ENCODE measurements at regions not wholly inside any gene's neighbourhood (a gene's known extent, or its start where the extent isn't known, plus 50 kb on each side); places are given as distances from the start of the nearest gene placed in this dataset.
"Not testable (repeated sequence)": the region's sequence is repeated elsewhere in the genome, so short reads cannot be mapped to it uniquely, and the experiment has no call there.

DNA sequence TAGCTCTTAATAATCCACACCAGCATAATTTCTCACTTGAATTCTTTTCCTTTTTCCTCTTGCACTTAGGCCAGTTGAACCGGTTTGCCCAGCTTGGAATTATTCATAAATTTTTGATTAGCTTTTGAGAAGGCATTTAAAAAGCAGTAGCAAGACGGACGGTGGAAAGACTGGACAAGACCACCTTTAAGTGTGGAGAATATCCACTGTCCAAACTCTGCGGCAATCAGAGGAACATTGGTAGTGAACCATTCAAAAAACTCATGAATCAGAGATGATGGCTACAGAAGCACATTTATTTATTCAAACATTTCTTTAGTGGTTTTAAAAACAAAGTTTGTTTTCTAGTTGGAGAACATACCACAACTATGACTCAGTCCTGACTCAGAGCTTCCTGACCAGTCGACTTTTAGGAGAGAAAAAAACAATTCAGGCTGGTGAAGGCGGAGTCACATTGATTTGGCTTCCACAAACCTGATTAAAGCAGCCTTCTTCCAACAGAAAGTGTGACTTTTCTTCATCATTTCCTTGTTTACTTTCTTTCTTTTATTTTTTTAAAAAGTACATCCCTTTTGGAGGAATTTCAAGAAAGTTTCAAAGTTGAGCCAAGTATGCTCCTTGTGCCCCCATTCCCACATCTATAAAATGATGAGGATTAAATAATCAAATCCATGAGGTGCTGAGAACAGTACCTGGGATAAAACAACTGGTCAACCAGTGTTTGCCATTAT lies 128.8 kb downstream of the ADSS2 start:
- peak; percentile 98 for DNase-seq (ENCODE audit: low spot score)

DNA sequence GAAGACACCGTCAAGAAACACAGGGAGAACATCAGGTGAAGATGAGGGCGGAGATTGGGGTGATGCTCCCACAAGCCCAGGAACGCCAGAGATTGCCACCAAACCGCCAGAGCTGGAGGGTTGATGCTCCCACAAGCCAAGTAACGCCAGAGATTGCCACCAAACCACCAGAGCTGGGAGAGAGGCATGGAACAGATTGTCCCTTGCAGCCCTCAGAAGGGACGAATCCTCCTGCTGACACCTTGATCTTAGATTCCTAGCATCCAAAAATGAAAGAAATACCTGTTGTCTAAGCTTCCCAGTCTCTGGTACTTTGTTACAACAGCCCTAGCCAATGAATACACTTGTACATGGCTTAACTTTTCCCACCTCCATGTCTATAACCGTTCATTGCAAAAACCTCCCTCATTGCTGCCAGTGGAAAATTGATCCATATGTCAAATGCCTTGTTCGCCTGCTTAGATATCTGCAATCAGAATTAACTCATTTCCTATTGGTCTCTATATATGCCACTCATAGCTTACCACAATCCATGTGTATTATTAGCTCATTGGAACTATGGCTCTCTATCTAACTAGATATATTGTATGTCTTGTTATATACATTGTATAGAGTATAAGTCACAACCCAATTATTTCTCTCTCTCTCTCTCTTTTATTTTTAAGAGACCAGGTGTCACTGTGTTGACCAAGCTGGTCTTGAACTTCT lies 127.4 kb downstream of the ADSS2 start:
- DNase-seq (ENCODE audit: low spot score): no peak

GRCh38 chr1:244325056-244325758 lies 126.5 kb downstream of the ADSS2 start:
- no peak for DNase-seq (ENCODE audit: low spot score)

- no peak for DNase-seq (ENCODE audit: low spot score)
These were observed 125.0 kb downstream of the ADSS2 start for GRCh38 chr1:244326757-244327156.

GRCh38 chr1:244327533-244327932 lies 124.2 kb downstream of the ADSS2 start:
- DNase-seq (ENCODE audit: low spot score): no peak

DNA sequence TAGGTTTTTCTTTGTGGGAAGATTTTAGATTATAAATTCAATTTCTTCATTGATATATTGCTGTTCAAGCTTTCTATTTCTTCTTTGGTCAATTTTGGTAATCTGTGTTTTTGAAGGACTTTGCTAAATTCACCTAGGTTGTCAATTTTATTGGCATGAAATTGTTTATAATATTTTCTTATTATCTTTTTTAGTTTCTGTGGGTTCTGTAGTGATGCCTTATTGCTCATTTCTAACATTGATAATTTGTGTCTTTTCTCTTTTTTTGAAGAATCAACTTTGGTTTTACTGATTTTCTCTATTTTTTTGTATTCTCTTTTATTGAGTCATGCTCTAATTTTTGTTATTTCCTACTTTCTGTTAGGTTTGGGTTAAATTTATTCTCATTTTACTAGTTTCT lies 123.2 kb downstream of the ADSS2 start:
- no peak for DNase-seq (ENCODE audit: low spot score)

DNA sequence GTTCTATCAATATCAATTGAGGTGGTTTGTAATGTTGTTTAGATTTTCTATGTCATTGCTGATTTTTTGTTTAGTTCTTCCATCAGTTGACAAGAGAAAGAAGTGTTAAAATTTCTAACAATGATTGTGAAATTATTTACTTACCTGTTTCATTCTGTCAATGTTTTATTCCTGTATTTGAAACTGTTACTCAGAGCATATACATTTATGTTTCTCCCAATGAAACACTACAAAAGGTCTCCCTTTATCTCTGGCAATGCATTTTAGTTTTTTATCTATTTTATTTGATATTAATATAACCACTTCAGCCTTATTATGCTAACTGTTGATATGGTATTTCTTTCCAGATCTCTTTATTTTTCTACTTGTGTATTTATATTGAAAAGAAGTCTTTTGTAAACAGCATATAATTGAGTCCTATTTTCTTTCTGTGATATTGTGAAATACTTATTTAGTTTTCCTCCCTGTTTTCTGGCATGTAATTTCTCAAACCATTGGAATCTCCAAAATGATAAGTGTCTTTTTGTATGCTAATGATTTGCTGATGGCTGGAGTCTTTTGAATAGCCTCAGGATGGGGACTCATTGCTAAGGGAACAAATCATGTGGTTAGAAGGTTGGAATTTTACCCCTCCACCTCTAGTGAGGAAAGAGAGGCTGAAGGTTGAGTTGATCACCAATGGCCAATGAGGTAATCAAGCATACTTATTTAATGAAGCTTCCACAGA lies 122.0 kb downstream of the ADSS2 start:
- DNase-seq (ENCODE audit: low spot score): no peak

GRCh38 chr1:244330318-244330625 lies 121.4 kb downstream of the ADSS2 start:
- no peak for DNase-seq (ENCODE audit: low spot score)

DNA sequence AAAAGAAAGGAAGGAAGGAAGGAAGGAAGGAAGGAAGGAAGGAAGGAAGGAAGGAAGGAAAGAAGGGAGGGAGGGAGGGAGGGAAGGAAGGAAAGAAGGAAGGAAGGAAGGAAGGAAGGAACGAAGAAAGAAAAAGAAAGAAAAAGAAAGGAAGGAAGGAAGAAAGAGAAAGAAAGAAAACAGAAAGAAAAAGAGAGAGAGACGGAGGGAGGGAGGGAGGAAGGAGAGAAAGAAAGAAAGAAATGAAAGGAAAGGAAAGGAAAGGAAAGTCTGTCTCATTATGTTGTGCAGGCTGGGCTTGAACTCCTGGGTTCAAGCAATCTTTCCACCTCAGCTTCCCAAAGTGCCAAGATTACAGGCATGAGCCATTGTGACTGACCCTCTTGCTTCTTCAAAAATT lies 118.9 kb downstream of the ADSS2 start:
- not testable (repeated sequence) for DNase-seq (ENCODE audit: low spot score)

- not testable (repeated sequence) for DNase-seq (ENCODE audit: low spot score)
These were observed 117.4 kb downstream of the ADSS2 start for GRCh38 chr1:244334315-244334714.

- not testable (repeated sequence) for DNase-seq (ENCODE audit: low spot score)
These were observed 116.9 kb downstream of the ADSS2 start for GRCh38 chr1:244334842-244335241.

DNA sequence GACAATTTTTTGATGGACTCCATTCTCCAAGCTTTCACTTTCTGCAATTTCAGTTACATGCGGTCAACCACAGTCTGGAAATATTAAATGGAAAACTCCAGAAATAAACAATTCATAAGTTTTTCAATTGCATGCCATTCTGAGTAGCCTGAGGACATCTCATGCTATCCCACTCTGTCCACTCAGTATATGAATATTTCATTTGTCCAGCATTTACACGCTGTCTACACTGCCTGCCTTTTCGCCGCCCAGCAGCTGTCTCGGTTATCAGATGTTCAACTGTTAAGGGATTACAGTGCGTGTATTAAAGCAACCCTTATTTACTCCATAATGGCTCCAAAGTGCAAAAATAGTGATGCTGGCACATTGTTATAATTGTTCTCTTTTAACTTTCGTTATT lies 116.3 kb downstream of the ADSS2 start:
- DNase-seq (ENCODE audit: low spot score): peak; percentile 35

DNA sequence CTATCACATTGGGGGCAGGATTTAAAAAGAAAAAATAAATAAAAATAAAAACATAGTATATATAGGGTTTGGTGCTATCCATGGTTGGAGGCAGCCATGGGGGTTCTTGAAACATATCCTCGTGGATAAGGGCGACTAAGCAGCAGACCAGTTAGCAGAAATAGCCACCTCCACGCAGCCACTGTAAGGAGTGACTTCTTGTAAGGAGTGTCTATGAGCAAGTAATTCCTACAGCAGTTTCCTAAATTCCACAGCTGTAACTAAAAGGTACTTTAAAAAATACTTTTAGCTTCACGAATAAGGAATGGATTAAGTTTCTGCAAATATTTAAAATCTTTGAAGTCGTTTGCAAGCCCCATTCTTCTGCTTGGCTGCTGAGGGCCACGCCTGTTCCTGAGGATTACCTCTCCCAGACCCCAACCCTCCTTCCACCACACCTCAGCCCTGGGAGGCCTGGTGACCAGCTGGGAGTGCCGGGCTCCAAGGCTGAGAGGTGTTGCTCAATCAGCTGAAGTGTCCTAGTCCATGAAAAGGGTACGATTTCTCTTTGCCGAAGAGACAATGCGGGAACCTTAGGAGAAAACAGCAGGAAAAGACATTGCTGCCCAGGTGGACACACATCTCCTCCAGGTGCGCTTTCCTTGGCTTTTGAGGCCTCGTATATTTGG lies 115.3 kb downstream of the ADSS2 start:
- no peak for DNase-seq (ENCODE audit: low spot score)

DNA sequence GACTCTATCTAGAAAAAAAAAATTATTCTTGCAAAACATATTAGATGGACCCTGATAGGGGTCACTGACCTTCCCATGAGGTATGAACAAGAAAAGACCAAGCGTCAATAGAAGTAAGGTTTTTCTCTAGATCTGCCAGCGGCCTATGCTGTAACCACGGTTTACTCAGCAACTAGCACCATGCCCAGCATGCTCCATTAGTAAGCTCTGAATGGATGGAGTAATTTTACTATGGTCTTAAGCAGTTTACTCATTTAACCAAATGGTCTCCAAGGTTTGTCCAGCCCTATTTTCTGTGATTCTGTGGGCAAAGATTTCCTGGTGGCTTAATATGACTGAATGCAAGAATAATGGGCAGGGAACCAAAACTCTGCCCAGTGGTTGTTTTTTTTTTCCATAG lies 113.9 kb downstream of the ADSS2 start:
- DNase-seq (ENCODE audit: low spot score): no peak

DNA sequence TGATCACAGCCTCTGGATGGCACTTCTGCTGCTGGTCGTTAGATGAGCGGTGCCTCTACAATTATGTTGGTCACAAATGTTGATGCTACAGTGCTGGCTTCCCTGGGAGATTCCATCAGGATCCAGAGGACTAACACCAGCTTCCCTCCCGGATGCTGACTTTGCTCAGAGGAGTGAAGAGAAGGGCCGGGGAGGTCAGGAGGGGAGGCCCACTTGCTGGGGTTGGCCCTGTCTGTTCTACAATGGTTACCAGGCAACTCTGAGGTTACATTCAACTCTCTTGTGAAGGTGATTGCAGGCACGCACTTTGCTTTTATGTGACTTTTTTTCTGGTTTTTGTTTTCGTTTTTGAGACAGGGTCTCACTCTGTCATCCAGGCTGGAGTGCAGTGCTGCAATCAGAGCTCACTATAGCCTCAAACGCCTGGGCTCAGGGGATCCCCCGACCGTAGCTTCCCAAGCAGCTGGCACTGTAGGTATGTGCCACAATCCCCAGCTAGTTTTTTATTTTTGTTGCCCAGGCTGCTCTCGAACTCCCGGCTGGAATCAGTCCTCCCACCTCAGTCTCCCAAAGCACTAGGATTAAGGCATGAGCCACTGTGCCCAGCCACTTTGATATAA lies 112.5 kb downstream of the ADSS2 start:
- no peak for DNase-seq (ENCODE audit: low spot score)

GRCh38 chr1:244339776-244340175 lies 111.9 kb downstream of the ADSS2 start:
- no peak for DNase-seq (ENCODE audit: low spot score)

GRCh38 chr1:244340396-244340795 lies 111.3 kb downstream of the ADSS2 start:
- no peak for DNase-seq (ENCODE audit: low spot score)

DNA sequence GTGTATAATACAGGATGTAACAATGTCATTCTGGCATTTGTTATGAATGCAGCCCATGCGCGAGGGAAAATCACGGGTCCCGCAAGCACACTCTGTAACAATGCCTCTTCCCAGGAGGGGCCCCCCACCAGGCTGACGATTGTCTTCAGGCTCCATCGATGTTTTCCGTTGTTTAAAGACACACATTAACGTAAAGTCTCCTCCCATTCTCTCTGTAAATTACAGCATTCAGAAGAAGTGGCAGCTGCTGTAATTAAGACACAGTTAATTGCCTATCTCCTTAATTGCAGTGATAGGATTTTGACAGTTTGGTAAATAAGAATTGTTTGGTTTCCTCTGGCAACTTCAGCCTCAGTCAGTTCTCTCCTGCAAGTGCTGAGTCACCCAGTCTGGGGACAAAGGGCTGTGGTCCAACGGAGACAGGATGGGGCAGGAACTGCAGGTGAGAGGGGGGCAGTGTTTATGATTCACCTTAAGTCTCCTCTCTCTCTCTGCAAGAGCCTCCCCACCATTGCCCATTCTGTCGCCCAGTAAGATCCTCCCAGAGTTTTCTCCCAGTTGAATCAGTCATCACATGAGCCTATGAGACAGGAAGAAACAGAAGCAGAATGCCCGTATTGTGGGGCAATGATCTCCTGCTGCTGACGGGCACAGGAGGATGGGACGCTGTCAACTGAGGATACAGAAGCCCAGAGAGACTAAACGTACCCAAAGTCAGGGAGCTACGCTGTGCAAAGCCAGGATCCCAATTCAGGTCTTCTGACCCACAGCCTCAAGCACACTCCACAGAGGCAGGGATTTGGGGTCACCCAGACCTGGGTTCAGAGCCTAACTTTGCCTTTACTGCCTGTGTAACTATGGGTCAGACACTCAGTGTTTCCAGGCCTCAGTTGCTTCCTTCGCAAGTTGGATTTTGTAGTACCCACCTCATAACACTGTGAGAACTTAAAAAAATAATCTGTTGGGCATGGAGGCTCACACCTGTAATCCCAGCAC lies 110.0 kb downstream of the ADSS2 start:
- DNase-seq (ENCODE audit: low spot score): peak; percentile 57

GRCh38 chr1:244344001-244344400 lies 107.7 kb downstream of the ADSS2 start:
- no peak for DNase-seq (ENCODE audit: low spot score)

GRCh38 chr1:244346972-244347618 lies 104.6 kb downstream of the ADSS2 start:
- no peak for DNase-seq (ENCODE audit: low spot score)

Measured in COLO829 (cell line).